GM23338 (cell line): ENCODE measurements at regions not wholly inside any gene's neighbourhood (a gene's known extent, or its start where the extent isn't known, plus 50 kb on each side); places are given as distances from the start of the nearest gene placed in this dataset.

Experiments
- ATAC-seq: fragments of 200-7000 bp; cut with Tn5 transposase; 3 replicates; pipeline ENCODE4 v1.9.1; 2020
- DNase-seq: peaks from one replicate; pipeline ENCODE4 v3.0.0-alpha.2; 2015; ENCODE audit warnings: low spot score
- H2AFZ ChIP-seq: fragments of 200-600 bp; sonication (generic); 2 replicates; pipeline ENCODE4 v1.8.0; 2016; ENCODE audit warnings: antibody characterized with exemption, mild to moderate bottlenecking, moderate library complexity
- H3F3A ChIP-seq: fragments of 200-600 bp; sonication (generic); replicated peaks from 2 replicates; pipeline ENCODE4 v1.8.0; 2017; ENCODE audit warnings: antibody characterized with exemption, mixed run types, low read depth
- H3K27ac ChIP-seq: fragments of 200-600 bp; sonication (generic); 2 replicates; pipeline ENCODE4 v1.6.1; 2016; ENCODE audit warnings: low read depth
- H3K27me3 ChIP-seq: fragments of 200-600 bp; sonication (generic); 2 replicates; pipeline ENCODE4 v1.8.0; 2016; ENCODE audit warnings: mild to moderate bottlenecking, mixed run types, moderate library complexity; ENCODE audit not compliant: insufficient read depth
- H3K36me3 ChIP-seq: fragments of 200-600 bp; sonication (generic); 2 replicates; pipeline ENCODE4 v1.8.0; 2016; ENCODE audit warnings: mild to moderate bottlenecking; ENCODE audit not compliant: insufficient read depth
- H3K4me1 ChIP-seq: fragments of 200-600 bp; sonication (generic); 2 replicates; pipeline ENCODE4 v1.8.0; 2016; ENCODE audit warnings: mild to moderate bottlenecking, moderate library complexity; ENCODE audit not compliant: insufficient read depth
- H3K4me2 ChIP-seq: fragments of 200-600 bp; sonication (generic); 2 replicates; pipeline ENCODE4 v1.7.1; 2017; ENCODE audit warnings: mixed run types
- H3K4me3 ChIP-seq: fragments of 200-600 bp; sonication (generic); 2 replicates; pipeline ENCODE4 v1.6.1; 2016; ENCODE audit warnings: mixed run types
- H3K79me2 ChIP-seq: fragments of 200-600 bp; sonication (generic); replicated peaks from 2 replicates; pipeline ENCODE4 v1.8.0; 2017; ENCODE audit warnings: mild to moderate bottlenecking; ENCODE audit not compliant: insufficient read depth
- H3K9me2 ChIP-seq: fragments of 200-600 bp; sonication (generic); 2 replicates; pipeline ENCODE4 v1.8.0; 2017; ENCODE audit not compliant: insufficient read depth
- H4K20me1 ChIP-seq: fragments of 200-600 bp; sonication (generic); replicated peaks from 2 replicates; pipeline ENCODE4 v1.8.0; 2017; ENCODE audit warnings: mild to moderate bottlenecking; ENCODE audit not compliant: insufficient read depth
- H3K27ac Mint-ChIP-seq: 2 replicates; pipeline ENCODE4 v1.8.0; 2020; ENCODE audit warnings: inconsistent platforms, mild to moderate bottlenecking, moderate library complexity, mixed read lengths
- H3K27me3 Mint-ChIP-seq: 3 replicates; pipeline ENCODE4 v1.8.0; 2022; ENCODE audit warnings: low read depth, mild to moderate bottlenecking, moderate library complexity, mixed read lengths, inconsistent platforms; ENCODE audit not compliant: insufficient read depth, poor library complexity
- H3K36me3 Mint-ChIP-seq: 3 replicates; pipeline ENCODE4 v1.8.0; 2021; ENCODE audit warnings: low read depth, mild to moderate bottlenecking, inconsistent platforms, moderate library complexity, mixed read lengths
- H3K4me1 Mint-ChIP-seq: 3 replicates; pipeline ENCODE4 v1.8.0; 2020; ENCODE audit warnings: mild to moderate bottlenecking, inconsistent platforms, mixed read lengths
- H3K4me3 Mint-ChIP-seq: 3 replicates; pipeline ENCODE4 v1.8.0; 2021; ENCODE audit warnings: moderate library complexity, mild to moderate bottlenecking, inconsistent platforms, mixed read lengths
- H3K9me3 Mint-ChIP-seq: 3 replicates; pipeline ENCODE4 v1.8.0; 2020; ENCODE audit warnings: moderate library complexity, mild to moderate bottlenecking, inconsistent platforms, mixed read lengths
- EZH2phosphoT487 ChIP-seq: fragments of 200-600 bp; sonication (generic); IDR thresholded peaks from one replicate; pipeline ENCODE4 v1.8.1; 2018; ENCODE audit warnings: antibody characterized with exemption; ENCODE audit not compliant: unreplicated experiment
- JUNB ChIP-seq: IDR thresholded peaks from one replicate; pipeline ENCODE4 v1.6.1; 2016; ENCODE audit warnings: antibody characterized with exemption; ENCODE audit not compliant: unreplicated experiment
- ZNF114 ChIP-seq: fragments of 250-450 bp; sonication (Bioruptor Pico); IDR thresholded peaks from 2 replicates; pipeline ENCODE4 v1.5.0; 2020; ENCODE audit warnings: mild to moderate bottlenecking, moderate library complexity
- TF ChIP-seq, protein P1 (sequence below): fragments of 250-450 bp; sonication (Bioruptor Pico); IDR thresholded peaks from 2 replicates; pipeline ENCODE4 v1.5.0; 2020; ENCODE audit warnings: mild to moderate bottlenecking, moderate library complexity
- TF ChIP-seq, protein P2 (sequence below): IDR thresholded peaks from one replicate; pipeline ENCODE4 v1.6.1; 2018; ENCODE audit warnings: antibody characterized with exemption; ENCODE audit not compliant: unreplicated experiment

DNA sequence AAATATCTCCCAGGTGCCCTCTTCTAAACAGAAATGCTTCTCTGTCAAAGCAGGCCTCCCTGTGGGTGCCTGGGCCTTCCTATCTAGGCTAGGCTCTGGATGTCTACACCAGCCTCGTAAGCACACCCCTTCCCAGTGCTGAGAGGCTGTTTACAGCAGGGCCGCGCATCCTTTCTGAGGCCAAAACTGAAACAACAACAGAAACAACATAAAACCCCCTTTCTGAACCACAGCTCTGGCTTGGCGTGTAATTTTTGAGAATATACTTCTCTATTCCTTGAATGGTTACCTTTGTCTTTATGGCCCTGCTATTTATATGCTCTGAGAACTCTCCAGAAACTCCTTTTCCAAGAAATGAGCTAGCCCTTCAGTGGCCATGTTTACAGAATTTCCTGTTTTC is 118.4 kb downstream of the BCL2L11 start (continued):
- TF ChIP-seq, protein P1, sequence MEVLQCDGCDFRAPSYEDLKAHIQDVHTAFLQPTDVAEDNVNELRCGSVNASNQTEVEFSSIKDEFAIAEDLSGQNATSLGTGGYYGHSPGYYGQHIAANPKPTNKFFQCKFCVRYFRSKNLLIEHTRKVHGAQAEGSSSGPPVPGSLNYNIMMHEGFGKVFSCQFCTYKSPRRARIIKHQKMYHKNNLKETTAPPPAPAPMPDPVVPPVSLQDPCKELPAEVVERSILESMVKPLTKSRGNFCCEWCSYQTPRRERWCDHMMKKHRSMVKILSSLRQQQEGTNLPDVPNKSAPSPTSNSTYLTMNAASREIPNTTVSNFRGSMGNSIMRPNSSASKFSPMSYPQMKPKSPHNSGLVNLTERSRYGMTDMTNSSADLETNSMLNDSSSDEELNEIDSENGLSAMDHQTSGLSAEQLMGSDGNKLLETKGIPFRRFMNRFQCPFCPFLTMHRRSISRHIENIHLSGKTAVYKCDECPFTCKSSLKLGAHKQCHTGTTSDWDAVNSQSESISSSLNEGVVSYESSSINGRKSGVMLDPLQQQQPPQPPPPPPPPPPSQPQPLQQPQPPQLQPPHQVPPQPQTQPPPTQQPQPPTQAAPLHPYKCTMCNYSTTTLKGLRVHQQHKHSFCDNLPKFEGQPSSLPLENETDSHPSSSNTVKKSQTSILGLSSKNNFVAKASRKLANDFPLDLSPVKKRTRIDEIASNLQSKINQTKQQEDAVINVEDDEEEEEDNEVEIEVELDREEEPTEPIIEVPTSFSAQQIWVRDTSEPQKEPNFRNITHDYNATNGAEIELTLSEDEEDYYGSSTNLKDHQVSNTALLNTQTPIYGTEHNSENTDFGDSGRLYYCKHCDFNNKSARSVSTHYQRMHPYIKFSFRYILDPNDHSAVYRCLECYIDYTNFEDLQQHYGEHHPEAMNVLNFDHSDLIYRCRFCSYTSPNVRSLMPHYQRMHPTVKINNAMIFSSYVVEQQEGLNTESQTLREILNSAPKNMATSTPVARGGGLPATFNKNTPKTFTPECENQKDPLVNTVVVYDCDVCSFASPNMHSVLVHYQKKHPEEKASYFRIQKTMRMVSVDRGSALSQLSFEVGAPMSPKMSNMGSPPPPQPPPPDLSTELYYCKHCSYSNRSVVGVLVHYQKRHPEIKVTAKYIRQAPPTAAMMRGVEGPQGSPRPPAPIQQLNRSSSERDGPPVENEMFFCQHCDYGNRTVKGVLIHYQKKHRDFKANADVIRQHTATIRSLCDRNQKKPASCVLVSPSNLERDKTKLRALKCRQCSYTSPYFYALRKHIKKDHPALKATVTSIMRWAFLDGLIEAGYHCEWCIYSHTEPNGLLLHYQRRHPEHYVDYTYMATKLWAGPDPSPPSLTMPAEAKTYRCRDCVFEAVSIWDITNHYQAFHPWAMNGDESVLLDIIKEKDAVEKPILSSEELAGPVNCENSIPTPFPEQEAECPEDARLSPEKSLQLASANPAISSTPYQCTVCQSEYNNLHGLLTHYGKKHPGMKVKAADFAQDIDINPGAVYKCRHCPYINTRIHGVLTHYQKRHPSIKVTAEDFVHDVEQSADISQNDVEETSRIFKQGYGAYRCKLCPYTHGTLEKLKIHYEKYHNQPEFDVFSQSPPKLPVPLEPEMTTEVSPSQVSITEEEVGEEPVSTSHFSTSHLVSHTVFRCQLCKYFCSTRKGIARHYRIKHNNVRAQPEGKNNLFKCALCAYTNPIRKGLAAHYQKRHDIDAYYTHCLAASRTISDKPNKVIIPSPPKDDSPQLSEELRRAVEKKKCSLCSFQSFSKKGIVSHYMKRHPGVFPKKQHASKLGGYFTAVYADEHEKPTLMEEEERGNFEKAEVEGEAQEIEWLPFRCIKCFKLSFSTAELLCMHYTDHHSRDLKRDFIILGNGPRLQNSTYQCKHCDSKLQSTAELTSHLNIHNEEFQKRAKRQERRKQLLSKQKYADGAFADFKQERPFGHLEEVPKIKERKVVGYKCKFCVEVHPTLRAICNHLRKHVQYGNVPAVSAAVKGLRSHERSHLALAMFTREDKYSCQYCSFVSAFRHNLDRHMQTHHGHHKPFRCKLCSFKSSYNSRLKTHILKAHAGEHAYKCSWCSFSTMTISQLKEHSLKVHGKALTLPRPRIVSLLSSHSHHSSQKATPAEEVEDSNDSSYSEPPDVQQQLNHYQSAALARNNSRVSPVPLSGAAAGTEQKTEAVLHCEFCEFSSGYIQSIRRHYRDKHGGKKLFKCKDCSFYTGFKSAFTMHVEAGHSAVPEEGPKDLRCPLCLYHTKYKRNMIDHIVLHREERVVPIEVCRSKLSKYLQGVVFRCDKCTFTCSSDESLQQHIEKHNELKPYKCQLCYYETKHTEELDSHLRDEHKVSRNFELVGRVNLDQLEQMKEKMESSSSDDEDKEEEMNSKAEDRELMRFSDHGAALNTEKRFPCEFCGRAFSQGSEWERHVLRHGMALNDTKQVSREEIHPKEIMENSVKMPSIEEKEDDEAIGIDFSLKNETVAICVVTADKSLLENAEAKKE (CRISPR knock-in tag) = no peak

DNA sequence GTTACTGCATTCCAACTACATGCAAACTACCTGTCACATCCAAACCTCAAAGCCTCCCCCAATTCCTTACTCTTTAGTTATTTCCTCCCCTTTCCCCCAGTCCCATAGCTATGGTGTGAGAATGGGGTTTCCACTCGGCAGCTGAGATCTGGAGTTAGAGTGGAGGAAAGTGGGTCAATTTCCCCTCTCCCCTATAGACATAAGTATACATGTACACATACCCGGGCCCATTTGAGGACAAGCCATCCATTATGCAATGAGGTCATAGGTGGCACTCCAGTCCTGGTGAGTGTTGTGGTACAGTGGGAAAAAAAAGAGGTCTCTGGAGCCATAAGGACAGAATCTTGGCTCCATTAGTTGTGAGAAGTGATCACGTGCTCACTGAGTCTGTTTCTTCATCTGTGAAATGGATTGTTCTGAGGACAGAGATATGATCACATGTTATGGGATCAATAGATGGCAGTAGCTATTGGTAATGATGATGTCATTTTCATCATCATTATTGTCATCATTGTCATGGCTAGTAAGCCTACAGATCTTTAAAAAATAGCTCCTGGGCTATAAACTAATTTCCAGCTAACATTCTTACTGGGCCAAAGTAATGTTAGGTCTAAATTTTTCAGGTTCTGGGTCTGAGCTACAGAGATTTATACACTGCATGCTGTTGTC is 119.0 kb downstream of the BCL2L11 start:
- H3K4me3 ChIP-seq = no peak overlapping the region
- no peak overlapping the region for H3K4me2 ChIP-seq
- no peak for DNase-seq
- no peaks in the 10 kb centered on the region for H3K4me1 Mint-ChIP-seq
- no peaks in the 10 kb centered on the region for H3K79me2 ChIP-seq
- no peaks in the 10 kb centered on the region for H4K20me1 ChIP-seq
- H3K27me3 ChIP-seq = no peaks in the 10 kb centered on the region
- H3K4me3 Mint-ChIP-seq = no peak overlapping the region
- peaks cover 4% of the 10 kb centered on the region; the same call in 1 of the 3 replicates for H3K9me3 Mint-ChIP-seq
- ATAC-seq = no peak
- H3K36me3 ChIP-seq = no peaks in the 10 kb centered on the region
- no peak overlapping the region for H3K27ac ChIP-seq
- no peak overlapping the region for H2AFZ ChIP-seq
- no peaks in the 10 kb centered on the region for H3F3A ChIP-seq
- H3K27ac Mint-ChIP-seq = no peak overlapping the region
- H3K9me2 ChIP-seq = peaks cover 15% of the 10 kb centered on the region
- no peaks in the 10 kb centered on the region for H3K36me3 Mint-ChIP-seq
- H3K4me1 ChIP-seq = no peaks in the 10 kb centered on the region
- no peaks in the 10 kb centered on the region for H3K27me3 Mint-ChIP-seq
- TF ChIP-seq JUNB (no peak), ZNF114 (CRISPR knock-in tag) (no peak), EZH2phosphoT487 (no peak)
- TF ChIP-seq, protein P2, sequence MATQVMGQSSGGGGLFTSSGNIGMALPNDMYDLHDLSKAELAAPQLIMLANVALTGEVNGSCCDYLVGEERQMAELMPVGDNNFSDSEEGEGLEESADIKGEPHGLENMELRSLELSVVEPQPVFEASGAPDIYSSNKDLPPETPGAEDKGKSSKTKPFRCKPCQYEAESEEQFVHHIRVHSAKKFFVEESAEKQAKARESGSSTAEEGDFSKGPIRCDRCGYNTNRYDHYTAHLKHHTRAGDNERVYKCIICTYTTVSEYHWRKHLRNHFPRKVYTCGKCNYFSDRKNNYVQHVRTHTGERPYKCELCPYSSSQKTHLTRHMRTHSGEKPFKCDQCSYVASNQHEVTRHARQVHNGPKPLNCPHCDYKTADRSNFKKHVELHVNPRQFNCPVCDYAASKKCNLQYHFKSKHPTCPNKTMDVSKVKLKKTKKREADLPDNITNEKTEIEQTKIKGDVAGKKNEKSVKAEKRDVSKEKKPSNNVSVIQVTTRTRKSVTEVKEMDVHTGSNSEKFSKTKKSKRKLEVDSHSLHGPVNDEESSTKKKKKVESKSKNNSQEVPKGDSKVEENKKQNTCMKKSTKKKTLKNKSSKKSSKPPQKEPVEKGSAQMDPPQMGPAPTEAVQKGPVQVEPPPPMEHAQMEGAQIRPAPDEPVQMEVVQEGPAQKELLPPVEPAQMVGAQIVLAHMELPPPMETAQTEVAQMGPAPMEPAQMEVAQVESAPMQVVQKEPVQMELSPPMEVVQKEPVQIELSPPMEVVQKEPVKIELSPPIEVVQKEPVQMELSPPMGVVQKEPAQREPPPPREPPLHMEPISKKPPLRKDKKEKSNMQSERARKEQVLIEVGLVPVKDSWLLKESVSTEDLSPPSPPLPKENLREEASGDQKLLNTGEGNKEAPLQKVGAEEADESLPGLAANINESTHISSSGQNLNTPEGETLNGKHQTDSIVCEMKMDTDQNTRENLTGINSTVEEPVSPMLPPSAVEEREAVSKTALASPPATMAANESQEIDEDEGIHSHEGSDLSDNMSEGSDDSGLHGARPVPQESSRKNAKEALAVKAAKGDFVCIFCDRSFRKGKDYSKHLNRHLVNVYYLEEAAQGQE = no peak
- TF ChIP-seq, protein P1 (CRISPR knock-in tag) = no peak
